ENCODE measurements at regions not wholly inside any gene's neighbourhood (a gene's known extent, or its start where the extent isn't known, plus 50 kb on each side); places are given as distances from the start of the nearest gene placed in this dataset.

DNA sequence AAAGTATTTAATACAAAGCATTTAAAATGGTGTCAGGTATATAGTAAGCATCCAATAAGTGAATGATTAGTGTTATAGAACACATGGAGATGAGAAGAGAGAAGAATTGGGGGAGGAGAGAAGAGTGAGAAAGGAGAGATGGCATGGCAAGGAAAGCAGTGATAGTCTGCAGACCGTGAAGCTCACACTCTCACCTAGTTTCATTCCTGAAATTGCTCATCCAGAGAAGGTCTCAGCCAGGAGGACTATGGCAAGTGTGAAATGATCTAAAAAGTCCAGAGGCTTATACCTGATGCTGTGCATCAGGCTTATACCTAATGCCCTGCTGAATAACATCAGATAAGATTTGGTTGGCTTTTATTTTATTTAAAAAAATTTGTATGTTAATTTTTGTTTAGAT, 351.6 kb upstream of the KLF12 start:
- DNase-seq (ENCODE audit: low read depth in 2 of 2): no peak

DNA sequence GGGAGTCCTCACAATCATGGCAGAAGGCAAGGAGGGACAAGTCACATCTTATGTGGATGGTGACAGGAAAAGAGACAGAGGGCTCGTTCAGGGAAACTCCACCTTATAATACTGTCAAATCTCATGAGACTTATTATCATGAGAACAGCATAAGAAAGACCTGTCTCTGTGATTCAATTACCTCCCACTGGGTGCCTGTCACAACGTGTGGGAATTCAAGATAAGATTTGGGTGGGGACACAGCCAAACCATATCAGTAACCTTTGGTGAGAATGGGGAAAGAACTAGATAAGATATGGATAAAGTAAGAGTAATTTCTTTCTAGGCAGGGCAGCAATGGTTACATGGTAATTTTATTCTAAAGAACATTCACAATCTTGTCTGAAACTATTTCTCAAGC, 344.9 kb upstream of the KLF12 start:
- DNase-seq (ENCODE audit: low read depth in 2 of 2): no peak

DNA sequence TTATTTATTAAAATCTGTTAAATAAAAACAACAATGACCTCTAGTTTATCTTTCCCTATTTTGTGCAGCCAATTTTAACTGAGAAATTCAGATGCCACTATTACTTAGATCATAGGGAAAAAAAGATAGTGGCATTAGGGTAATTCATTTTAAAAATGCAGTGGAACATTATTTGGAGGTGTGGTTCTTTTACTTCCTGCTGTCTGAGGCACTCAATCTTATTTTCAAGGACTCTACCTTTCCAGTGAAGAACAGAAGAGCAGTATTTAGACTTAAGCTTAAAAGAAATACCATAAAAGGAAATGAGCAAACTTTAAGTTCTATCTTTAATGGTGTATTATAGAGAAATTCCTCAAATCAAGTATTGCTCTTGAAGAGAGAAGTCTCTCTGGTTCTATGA, 342.6 kb upstream of the KLF12 start:
- no peak for DNase-seq (ENCODE audit: low read depth in 2 of 2)

DNA sequence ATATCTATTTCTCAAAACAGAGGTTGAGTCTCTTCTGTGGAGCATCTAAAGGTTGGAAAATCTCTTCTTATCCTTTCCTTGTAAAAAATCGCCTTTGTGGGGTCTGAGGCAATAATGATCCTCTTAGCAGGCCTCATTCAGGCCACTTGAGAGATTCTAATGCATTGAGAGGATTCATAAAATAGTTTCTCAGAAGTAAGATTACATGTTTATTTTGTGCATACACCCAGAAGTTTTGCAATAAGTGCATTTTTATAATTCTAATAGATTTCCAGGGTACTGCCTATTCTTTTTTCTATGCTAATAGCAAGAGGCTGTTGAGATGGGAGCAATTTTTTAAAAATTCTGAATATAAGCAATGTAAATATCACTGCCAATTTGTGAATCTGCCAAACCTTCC, 342.2 kb upstream of the KLF12 start:
- no peak for DNase-seq (ENCODE audit: low read depth in 2 of 2)

DNA sequence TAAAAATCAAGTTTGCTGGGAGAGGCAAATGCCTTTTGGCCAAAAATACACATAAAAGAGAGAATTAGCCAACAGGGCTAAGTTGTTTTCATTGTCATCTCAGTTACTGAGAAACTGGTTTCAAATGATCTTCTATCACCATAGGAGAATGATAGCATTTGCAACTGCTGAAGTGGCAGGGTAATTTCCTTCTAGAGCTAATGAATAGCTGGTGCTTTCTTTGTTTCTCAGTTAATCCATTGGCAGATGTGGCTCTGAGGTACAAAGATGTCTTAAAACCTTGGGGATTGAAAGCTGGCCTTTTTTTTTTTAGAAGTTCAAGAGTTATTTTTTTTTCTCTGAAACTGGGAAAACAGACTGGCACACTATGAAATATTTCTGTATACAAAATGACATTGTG, 332.7 kb upstream of the KLF12 start:
- no peak for DNase-seq (ENCODE audit: low read depth in 2 of 2)

DNA sequence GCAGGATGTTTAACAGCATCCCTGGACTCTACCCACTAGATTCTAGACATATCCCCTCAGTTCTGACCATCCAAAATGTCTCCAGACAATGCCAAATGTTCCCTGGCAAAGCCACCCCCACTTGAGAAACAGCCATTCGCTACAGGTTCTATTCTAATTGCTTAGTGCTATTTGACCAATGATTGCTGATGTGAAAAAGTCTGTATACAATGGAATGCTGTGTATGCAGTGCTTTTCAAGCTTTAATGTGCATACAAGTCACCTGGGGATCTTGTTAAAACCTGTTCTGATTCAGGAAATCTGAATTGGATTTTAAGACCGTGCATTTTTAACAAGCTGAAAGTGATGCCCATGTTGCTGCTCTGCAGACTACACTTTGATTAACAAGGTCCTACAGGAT, 331.8 kb upstream of the KLF12 start:
- DNase-seq (ENCODE audit: low read depth in 2 of 2): no peak

DNA sequence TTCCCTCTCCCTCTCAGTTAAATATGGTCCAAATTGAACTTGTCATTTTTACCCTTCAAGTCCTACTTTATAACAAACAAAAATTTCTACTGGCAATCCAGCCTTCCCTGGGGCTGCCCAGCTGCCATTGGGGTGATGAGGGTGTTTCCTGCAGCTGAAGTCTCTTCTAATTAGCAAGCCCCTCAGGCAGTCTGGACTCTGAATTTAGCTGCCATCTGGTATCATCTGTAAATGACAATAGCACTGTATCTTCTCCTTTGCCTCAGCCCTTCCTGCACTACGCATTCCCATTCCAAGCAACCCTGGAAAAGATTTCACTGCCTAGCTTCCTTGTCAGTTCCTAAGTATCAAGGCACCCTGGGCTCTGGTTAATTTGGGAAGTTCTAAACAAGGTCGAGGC, 331.1 kb upstream of the KLF12 start:
- no peak for DNase-seq (ENCODE audit: low read depth in 2 of 2)

DNA sequence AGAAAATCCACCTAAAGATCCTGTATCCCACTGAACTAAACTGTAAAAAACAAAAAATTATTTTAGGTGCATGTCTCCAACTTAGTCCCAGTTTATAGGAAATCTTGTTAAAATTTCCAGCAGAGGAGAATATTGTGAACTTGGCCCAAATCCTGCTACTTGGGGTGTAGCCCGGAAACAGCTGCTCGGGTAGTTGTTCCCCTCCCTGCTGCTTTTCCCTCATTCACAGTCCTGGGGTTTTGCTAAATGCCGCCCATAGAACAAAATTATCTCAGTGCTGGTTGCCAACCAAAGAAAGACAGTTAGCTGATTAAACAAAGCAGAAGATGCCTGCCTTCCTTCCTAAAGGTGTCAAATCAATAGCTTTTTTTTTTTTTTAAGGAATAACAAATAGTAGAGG, 330.5 kb upstream of the KLF12 start:
- no peak for DNase-seq (ENCODE audit: low read depth in 2 of 2)

DNA sequence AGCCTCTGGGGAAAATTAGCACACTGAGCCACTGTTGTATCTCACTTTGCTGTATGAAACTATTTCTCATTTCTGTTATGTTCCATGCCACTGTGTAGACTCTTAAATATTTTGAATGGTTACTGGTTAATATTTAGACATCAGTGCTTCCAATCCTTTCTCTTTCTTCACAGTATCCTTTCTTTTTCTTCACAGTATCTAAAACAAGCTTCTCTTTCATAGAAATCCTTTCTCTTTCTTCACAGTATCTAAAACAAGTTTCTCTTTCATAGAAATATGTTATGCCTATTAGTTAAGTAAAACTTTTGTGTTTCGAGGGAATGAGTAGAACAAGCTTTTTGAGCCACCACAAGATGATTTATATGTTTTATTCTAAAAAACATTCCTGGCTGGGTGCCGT, 326.8 kb upstream of the KLF12 start:
- no peak for DNase-seq (ENCODE audit: low read depth in 2 of 2)

DNA sequence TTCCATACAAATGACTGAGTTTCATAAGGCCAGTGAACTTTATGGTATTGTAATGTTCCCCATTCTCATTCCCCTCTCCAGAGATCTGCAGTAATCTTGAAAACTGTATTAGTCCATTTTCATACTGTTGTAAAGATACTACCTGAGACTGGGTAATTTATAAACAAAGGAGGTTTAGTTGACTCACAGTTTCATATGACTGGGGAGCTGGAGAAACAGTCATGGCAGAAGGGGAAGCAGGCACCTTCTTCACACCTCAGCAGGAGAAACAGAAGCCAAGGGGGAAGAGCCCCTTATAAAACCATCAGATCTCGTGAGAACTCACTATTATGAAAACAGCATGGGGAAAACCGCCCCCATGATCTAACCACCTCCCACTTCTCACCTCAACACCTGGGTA, 318.7 kb upstream of the KLF12 start:
- DNase-seq (ENCODE audit: low read depth in 2 of 2): no peak

DNA sequence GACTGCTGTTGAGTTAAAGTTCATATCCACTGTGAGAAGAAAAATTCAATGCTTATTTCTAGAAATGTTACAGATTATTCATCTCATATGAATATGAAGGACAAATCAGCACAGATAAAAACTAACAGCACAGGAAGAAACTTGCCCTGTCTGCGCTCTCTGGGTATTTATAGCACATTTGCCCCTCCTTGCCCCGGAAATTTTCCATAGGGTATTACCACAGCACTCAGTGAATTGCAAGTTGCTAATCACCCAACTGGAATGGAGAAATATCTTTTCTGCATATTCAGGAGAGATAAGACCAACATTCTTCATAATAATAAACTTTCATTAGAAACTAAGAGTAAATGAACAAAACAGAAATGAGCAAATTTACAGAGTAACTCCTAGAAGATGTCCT, 318.0 kb upstream of the KLF12 start:
- no peak for DNase-seq (ENCODE audit: low read depth in 2 of 2)

DNA sequence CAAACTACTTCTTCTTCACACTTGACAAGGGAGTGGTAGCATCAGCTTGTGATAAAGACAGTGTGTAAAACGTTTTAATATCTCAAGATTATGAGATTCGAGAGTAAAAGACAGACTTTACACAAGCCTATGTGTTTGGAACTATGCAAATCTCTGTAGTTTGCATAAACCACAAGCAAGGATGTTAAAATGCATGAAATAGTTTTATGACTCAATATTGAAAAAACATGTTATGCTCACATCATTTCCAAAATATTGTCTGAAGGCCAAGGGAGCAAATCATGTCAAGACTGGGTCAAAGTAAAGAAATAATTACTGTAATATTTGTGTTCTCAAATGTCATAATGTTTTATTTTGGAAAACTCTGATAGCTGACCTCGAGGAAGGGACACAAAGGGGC, 316.8 kb upstream of the KLF12 start:
- DNase-seq (ENCODE audit: low read depth in 2 of 2): no peak

DNA sequence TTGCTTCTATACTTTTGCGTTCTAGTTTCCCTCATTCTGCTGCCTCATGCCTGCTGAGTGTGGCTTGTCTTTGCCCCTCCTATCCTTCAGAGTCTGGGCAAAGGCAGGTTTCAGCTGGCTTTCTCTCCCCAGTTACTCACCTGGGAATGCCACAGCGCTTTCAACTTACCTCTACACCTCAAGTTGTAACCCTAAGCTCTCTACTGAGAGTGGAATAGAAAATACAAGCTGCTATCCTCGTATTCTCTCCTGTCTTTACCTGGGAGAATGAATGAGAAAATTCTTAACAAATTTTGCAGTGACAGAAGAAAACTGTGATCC, 316.3 kb upstream of the KLF12 start:
- DNase-seq (ENCODE audit: low read depth in 2 of 2): no peak

DNA sequence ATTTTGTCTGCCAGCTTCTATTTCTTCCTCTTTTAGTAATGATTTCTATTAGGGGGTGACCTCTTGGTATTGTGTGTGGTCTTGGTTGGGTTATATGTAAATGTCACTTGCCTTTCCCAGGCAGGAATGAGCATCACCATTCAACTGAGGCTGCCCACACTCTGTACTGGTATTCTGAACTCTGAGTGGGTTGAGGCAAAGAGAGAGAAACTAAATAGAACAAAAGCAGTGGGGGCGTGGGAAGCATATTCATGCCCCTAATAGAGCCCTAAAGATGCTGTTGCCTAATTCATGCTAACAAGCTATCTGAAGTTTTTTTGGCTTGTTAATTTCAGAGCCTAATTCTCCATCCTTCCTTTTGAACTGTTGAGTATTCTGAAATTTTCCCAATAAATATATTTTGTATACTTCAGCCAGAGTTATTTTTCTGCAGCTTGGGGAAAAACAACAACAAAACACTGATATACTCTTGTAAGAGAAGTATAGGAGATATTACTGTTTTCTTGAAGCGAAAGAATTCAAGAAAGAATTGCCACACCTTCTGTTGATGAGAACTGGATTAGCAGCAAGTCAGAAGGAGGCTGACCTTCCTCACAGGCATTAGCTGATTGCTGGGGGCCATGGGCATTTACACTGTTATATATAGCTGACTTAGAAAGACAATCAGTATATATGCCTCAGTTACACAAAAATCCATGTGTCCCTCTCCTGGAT, 315.8 kb upstream of the KLF12 start:
- no peak for DNase-seq (ENCODE audit: low read depth in 2 of 2)

DNA sequence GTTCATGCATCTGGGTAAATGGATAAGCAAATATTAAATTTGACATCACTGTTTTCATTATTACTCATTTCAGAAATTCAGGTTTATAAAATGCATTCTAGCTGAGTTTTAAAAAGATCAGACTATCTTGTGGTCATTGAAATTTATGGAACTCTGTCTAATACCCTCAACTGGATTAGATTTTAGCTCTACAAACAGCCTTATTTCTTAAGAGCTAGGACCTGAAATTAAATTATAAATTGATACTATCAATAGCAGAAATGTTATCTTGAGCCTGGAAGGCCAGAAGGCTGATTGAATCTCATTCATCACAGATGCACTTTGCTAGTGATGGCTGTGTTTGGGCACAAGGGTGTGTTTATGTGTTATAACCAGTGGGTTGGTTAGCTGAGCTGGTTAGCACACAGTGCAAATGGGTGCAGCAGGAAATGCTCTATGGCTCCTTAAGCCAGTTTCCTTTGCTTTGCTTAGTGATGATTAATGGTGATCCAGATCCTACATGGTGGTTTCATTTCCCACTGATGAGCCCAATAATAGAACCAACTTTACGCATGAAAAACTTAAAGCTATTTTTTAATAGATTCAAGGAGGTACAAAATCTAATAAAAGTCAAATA, 310.8 kb upstream of the KLF12 start:
- no peak for DNase-seq (ENCODE audit: low read depth in 2 of 2)

DNA sequence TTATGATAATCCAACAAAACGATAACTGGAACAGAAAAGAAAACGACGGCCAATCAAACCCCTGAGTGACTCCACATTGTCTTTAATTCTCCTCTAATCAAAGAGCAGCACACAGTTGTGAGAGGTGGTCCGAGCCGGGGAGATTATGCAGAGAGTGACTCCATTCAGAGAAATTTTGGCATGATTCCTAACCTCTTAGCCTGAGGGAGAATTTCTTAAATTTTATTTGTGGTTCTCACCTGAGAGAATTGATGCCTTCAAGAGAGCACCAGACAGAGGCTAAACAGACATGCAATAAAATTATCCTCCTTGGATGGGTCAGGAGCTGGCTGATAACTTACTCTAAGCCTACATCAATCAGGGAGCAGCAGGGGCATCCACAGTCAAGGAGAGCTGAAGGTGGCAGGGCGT, 310.0 kb upstream of the KLF12 start:
- DNase-seq (ENCODE audit: low read depth in 2 of 2): no peak

DNA sequence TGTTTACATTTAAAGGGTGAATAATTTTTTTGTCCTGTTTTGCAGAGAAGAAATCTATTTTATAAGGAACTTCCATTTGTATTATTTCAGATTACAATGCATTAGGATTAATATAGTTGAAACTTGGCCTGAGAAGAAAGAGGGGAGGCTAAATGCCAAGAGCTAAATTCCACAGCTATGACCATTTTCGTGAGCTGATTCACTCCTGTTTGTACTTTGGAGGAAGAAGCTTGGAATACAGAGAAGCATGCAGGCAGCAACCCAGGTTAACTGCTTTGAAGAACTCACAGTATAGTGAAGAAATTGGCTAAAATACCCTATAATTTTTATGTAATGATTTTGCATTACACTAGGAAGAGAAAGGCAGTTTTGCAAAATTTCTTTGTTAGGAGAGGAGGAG, 309.4 kb upstream of the KLF12 start:
- DNase-seq (ENCODE audit: low read depth in 2 of 2): no peak

DNA sequence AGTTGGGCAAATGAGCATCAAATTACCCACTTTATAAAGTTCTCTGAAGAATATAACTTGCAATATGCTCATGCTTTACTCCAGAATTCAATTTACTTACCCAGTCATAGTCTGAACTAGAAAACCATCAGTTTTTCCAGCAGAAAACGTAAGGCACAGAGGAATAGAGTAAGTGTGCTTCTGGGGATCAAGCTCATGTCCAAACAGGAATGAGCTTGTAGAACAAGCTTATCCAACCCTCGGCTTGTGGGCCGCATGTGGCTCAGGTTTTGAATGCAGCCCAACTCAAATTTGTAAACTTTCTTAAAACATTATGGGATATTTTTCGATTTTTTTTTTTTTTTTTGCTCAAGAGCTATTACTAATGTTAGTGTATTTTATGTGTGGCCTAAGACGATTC, 308.5 kb upstream of the KLF12 start:
- DNase-seq (ENCODE audit: low read depth in 2 of 2): no peak

DNA sequence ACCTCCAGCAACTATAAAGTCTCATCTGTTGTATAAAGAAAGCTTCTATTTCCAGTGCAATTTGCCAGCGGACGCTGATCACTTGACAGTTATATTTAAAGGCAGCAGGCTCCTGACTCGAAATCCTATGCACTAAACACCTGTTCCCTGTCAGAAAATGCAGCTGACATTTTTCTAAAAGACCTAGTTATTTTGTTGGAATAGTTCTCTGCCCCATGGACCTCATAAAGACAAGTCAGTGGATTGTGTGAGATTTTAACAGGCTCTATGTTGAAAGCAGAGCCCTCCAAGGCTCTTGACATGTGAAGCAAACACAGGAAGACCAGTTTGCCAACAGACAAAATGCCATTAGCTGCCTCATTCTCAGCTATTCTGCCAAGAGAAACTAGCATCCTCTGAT, 304.7 kb upstream of the KLF12 start:
- no peak for DNase-seq (ENCODE audit: low read depth in 2 of 2)

DNA sequence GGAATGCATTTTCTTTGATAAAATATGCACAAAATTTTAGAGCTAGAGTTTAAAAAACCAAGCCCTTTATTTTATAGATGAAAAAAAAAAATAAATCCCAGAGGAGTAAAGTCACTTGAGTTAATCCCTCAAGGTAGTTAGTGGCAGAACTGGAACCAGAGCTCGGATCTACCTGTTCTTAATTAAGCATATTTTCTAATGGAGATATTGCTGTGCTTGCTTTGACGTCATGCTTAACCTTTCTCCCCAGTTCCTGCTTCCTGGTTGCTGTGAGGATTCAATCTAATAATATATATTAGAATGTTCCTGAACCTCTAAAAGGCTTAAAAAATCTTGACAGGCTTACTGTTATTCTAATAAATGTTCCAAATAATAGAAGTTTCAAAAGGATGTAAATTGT, 300.6 kb upstream of the KLF12 start:
- no peak for DNase-seq (ENCODE audit: low read depth in 2 of 2)

DNA sequence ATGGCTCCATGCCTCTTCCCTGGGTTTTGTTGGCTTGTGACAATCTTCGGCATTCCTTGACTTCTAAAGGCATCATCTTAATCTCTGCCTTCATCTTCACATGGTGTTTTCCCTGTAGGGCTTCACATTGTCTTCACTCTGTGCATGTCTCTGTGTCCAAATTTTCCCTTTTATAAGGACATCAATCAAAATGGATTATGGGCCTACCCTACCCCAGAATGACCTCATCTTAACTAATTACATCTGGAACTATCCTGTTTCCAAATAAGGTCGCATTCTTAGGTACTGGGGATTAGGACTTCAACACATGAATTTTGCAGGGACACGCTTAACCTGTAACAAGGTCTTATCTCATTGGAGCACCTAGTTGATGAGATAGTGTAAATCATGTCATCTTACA, 290.3 kb upstream of the KLF12 start:
- DNase-seq (ENCODE audit: low read depth in 2 of 2): no peak

DNA sequence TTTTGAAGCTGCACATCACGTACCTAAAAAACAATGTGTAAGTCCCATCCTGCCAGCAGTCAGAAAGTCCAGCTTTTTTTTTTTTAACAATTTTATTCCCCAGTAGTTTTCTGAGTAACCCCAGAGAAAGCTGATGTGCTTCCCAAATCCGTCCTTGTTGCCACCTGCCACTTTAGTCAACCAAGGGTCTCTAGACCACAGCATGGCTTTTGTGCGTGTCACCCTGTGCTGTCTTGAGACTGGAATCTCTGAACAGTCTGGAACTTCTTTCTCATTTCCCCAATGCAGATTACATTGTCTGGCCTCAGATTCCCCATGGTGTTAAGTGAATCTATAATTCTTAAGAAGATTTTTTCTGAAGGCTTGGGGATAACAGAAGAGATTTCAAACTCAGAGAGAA, 289.2 kb upstream of the KLF12 start:
- DNase-seq (ENCODE audit: low read depth in 2 of 2): no peak

DNA sequence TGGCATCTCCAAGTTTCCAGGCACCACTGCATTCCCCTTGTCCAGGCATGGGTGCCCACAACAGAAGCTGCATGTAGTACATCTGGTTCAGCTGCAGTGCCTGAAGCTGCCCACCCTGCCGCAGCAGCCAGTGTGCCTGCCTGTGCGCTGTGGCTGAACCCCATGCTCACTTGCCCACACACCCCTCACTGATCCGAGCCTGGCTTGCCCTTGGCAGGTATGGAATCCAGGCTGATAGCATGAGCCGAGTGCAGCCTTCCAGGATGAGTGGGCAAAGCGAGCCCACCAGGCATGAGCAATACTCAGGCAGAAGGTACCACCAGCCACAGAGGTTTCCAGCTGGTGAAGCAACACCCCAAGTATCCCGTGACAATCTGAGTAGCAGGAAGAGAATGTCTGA, 280.3 kb upstream of the KLF12 start:
- DNase-seq (ENCODE audit: low read depth in 2 of 2): no peak

DNA sequence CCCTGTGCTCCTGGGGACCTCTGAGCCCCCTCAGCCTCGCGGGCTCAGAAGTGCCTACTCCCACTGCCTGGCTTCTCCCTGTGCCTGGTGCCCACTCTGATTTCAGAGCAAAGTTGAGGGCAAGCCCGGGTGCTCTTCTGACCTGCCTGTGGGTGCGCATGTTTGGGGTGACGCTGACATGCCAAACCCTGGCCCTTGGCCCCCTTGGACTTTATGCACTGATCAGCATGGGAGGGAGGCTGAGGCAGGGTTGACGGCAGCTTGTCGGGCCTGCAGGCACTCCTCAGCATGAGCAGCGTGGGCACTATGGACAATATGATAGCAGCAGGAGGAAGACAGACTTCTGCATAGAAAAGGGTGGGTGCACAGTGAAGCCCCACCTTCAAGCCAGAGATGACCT, 279.3 kb upstream of the KLF12 start:
- DNase-seq (ENCODE audit: low read depth in 2 of 2): no peak

All from stimulated activated CD4-positive, alpha-beta T cell treated with anti-CD3 and anti-CD28 coated beads, Interleukin-4, amount 100 ng/mL, for 48 hours (primary cell).